GM12892 (cell line): ENCODE measurements at regions not wholly inside any gene's neighbourhood (a gene's known extent, or its start where the extent isn't known, plus 50 kb on each side); places are given as distances from the start of the nearest gene placed in this dataset.

Source experiments
- POLR2A ChIP-seq: IDR thresholded peaks from 2 replicates; pipeline ENCODE4 v1.6.1; 2011; ENCODE audit warnings: low read depth, low read length, control low read depth
- POLR2AphosphoS5 ChIP-seq: IDR thresholded peaks from 2 replicates; pipeline ENCODE4 v1.6.1; 2011; ENCODE audit warnings: low read depth, low read length, control low read depth
- TAF1 ChIP-seq: IDR thresholded peaks from 2 replicates; pipeline ENCODE4 v1.6.1; 2011; ENCODE audit warnings: low read depth, mild to moderate bottlenecking, control low read depth, low read length, borderline replicate concordance

- TF ChIP-seq POLR2A (no peak), POLR2AphosphoS5 (no peak), TAF1 (no peak)
Observed at GRCh38 chr20:4320291-4320690, 71.2 kb upstream of the ADRA1D start.
